Hepatocyte (in vitro differentiated cells): ENCODE measurements at regions not wholly inside any gene's neighbourhood (a gene's known extent, or its start where the extent isn't known, plus 50 kb on each side); places are given as distances from the start of the nearest gene placed in this dataset.

Experiments
- EZH2 ChIP-seq: fragments of 200-600 bp; sonication (generic); IDR thresholded peaks from 2 replicates; pipeline ENCODE4 v1.6.1; 2016; ENCODE audit warnings: antibody characterized with exemption, mild to moderate bottlenecking, borderline replicate concordance
- EZH2phosphoT487 ChIP-seq: fragments of 200-600 bp; sonication (generic); IDR thresholded peaks from one replicate; pipeline ENCODE4 v1.6.1; 2018; ENCODE audit warnings: antibody characterized with exemption, mild to moderate bottlenecking, low read depth, moderate library complexity; ENCODE audit not compliant: unreplicated experiment, severe bottlenecking
- TF ChIP-seq, protein P1 (sequence below): fragments of 200-600 bp; sonication (generic); IDR thresholded peaks from 2 replicates; pipeline ENCODE4 v1.5.1; 2016; ENCODE audit warnings: antibody characterized with exemption, mild to moderate bottlenecking; ENCODE audit not compliant: poor library complexity

DNA sequence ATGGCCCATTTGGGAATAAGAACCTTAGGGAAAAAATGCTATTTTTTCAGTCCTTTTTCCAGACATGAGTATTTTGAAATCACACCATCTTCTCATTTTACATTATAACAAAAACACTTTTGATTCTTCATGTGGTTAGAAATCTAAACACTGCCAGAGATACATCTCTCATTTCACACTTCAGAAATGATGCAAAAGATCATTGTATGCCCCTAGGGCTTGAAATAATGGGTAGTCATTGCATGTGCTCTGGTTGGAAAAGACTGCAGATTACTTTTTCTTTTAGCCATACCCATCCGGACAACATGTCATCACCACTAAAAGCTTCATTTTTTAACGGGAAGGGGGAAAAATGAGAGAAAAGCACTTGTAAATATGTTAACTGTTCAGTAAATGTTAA, 1152.2 kb upstream of the ADGRL4 start:
- TF ChIP-seq, protein P1, sequence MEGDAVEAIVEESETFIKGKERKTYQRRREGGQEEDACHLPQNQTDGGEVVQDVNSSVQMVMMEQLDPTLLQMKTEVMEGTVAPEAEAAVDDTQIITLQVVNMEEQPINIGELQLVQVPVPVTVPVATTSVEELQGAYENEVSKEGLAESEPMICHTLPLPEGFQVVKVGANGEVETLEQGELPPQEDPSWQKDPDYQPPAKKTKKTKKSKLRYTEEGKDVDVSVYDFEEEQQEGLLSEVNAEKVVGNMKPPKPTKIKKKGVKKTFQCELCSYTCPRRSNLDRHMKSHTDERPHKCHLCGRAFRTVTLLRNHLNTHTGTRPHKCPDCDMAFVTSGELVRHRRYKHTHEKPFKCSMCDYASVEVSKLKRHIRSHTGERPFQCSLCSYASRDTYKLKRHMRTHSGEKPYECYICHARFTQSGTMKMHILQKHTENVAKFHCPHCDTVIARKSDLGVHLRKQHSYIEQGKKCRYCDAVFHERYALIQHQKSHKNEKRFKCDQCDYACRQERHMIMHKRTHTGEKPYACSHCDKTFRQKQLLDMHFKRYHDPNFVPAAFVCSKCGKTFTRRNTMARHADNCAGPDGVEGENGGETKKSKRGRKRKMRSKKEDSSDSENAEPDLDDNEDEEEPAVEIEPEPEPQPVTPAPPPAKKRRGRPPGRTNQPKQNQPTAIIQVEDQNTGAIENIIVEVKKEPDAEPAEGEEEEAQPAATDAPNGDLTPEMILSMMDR, result no peak
- TF ChIP-seq EZH2 (no peak), EZH2phosphoT487 (no peak)
